Ovary (tissue), 3 donors: ENCODE measurements at regions not wholly inside any gene's neighbourhood (a gene's known extent, or its start where the extent isn't known, plus 50 kb on each side); places are given as distances from the start of the nearest gene placed in this dataset.
"Not testable (repeated sequence)": the region's sequence is repeated elsewhere in the genome, so short reads cannot be mapped to it uniquely, and the experiment has no call there.

Experiments
- CTCF ChIP-seq, 3 donors: fragments of 450-650 bp in 2 of 3; fragments of 200-600 bp in 1 of 3; IDR thresholded peaks; one replicate each; pipeline versions ENCODE4 v1.5.1 to v1.8.0; 2016 to 2022; ENCODE audit warnings: antibody characterized with exemption in 3 of 3, mild to moderate bottlenecking in 1 of 3
- EP300 ChIP-seq: sonication (generic); formaldehyde crosslinking; IDR thresholded peaks from one replicate; pipeline ENCODE4 v1.6.1; 2017; ENCODE audit warnings: antibody characterized with exemption
- donor health status: DM: no; HTN: no; CAD: no.

DNA sequence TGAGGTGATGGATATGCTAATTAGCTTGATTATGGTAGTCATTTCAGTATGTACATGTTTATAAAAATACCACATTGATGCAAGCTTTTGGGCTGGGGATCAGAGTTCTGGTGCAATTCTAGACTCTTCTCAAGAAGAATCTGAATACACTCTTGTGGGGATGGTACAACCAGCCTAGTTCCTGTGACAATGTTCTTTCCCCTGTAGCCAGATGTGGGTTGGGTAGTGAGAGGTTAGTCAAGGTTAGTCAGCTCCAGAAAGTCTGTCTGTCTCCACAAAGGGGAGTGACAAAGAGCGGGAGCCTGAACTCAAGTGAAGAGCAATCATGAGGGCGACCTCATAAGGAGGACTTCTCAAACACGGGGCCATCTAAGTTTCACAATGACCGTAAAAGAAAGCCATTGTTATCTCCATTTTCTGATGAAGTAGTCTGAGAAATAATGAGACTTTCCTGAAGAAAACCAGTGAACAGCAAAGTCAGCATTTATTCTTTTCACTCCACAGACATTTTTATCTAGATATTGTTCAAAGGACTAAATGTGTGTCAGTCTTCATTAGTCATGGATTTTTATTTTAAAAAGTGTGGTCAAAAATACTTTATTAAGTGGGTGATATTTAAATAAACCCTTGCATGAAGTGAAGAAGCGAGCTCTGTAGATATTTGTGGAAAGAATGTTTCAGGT, 209.5 kb downstream of the SPATA31A6 start:
- not testable (repeated sequence) for TF ChIP-seq CTCF (IDR thresholded peaks at IDR 0.05); EP300
